Loucy (cell line): ENCODE measurements at regions not wholly inside any gene's neighbourhood (a gene's known extent, or its start where the extent isn't known, plus 50 kb on each side); places are given as distances from the start of the nearest gene placed in this dataset.

ENCODE experiments used
- H2AFZ ChIP-seq: fragments of 200-600 bp; sonication (generic); 2 replicates; pipeline ENCODE4 v1.6.0; 2016; ENCODE audit warnings: antibody characterized with exemption, mild to moderate bottlenecking, low read length, moderate library complexity
- H3F3A ChIP-seq: fragments of 200-600 bp; 2 replicates; pipeline ENCODE4 v1.6.0; 2016; ENCODE audit warnings: antibody characterized with exemption, low read depth, mild to moderate bottlenecking
- H3K27me3 ChIP-seq: fragments of 200-600 bp; sonication (generic); 2 replicates; pipeline ENCODE4 v1.6.1; 2014; ENCODE audit warnings: low read length, mild to moderate bottlenecking; ENCODE audit not compliant: insufficient read depth, poor library complexity, severe bottlenecking
- H3K36me3 ChIP-seq: fragments of 200-600 bp; sonication (generic); 2 replicates; pipeline ENCODE4 v1.6.1; 2016; ENCODE audit warnings: low read length; ENCODE audit not compliant: insufficient read depth
- H3K4me1 ChIP-seq: fragments of 200-600 bp; sonication (generic); 2 replicates; pipeline ENCODE4 v1.5.1; 2014; ENCODE audit warnings: low read length, mild to moderate bottlenecking; ENCODE audit not compliant: insufficient read depth, poor library complexity, severe bottlenecking
- H3K4me2 ChIP-seq: fragments of 200-600 bp; sonication (generic); 2 replicates; pipeline ENCODE4 v1.6.0; 2014; ENCODE audit warnings: antibody characterized with exemption, low read length, low read depth, mild to moderate bottlenecking; ENCODE audit not compliant: poor library complexity, severe bottlenecking
- H3K4me3 ChIP-seq: fragments of 200-600 bp; sonication (generic); 2 replicates; pipeline ENCODE4 v1.5.1; 2014; ENCODE audit warnings: low read length, mild to moderate bottlenecking, mixed read lengths; ENCODE audit not compliant: poor library complexity, severe bottlenecking
- H3K79me2 ChIP-seq: fragments of 200-600 bp; sonication (generic); 2 replicates; pipeline ENCODE4 v1.6.1; 2014; ENCODE audit warnings: low read length; ENCODE audit not compliant: insufficient read depth
- H3K9ac ChIP-seq: fragments of 200-600 bp; sonication (generic); 2 replicates; pipeline ENCODE4 v1.6.0; 2014; ENCODE audit warnings: mild to moderate bottlenecking, low read depth, low read length, moderate library complexity; ENCODE audit not compliant: poor library complexity, severe bottlenecking
- H3K9me2 ChIP-seq: fragments of 200-600 bp; sonication (generic); replicated peaks from 2 replicates; pipeline ENCODE4 v1.6.1; 2016; ENCODE audit warnings: low read depth, low read length, mixed read lengths
- H3K9me3 ChIP-seq: fragments of 200-600 bp; sonication (generic); 2 replicates; pipeline ENCODE4 v1.6.1; 2014; ENCODE audit warnings: mild to moderate bottlenecking, antibody characterized with exemption, low read length, low read depth; ENCODE audit not compliant: insufficient read depth
- H4K20me1 ChIP-seq: fragments of 200-600 bp; sonication (generic); 2 replicates; pipeline ENCODE4 v1.6.0; 2014; ENCODE audit warnings: antibody characterized with exemption, low read length, mild to moderate bottlenecking; ENCODE audit not compliant: insufficient read depth, poor library complexity, severe bottlenecking
- EZH2phosphoT487 ChIP-seq: fragments of 200-600 bp; IDR thresholded peaks from 2 replicates; pipeline ENCODE4 v1.6.1; 2018; ENCODE audit warnings: antibody characterized with exemption, mild to moderate bottlenecking, moderate library complexity, borderline replicate concordance
- TF ChIP-seq, protein P1 (sequence below): fragments of 200-600 bp; sonication (generic); conservative IDR thresholded peaks from 2 replicates; pipeline ENCODE4 v1.5.1; 2014; ENCODE audit warnings: mild to moderate bottlenecking, antibody characterized with exemption, low read length

DNA sequence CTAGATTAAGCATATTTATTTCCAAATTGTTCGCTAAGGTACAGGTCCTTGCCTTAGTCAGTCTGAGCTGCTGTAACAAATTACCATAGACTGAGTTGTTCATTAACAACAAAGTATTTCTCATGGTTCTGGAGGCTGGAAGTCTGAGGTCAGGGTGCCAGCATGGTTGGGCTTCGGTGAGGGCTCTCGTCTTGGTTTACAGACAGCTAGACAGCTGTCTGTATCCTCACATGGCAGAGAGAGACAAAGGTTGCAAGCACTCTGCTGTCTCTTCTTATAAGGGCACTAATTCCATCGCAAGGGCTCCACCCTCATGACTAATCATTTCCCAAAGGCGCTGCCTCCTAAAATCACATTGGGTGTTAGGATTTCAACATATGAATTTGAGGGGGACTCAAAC lies 115.3 kb upstream of the GMDS start:
- no peak overlapping the region for H3K4me3 ChIP-seq
- no peak overlapping the region for H3K4me2 ChIP-seq
- H3K9ac ChIP-seq: no peak overlapping the region
- no peak for TF ChIP-seq EZH2phosphoT487
- TF ChIP-seq, protein P1, sequence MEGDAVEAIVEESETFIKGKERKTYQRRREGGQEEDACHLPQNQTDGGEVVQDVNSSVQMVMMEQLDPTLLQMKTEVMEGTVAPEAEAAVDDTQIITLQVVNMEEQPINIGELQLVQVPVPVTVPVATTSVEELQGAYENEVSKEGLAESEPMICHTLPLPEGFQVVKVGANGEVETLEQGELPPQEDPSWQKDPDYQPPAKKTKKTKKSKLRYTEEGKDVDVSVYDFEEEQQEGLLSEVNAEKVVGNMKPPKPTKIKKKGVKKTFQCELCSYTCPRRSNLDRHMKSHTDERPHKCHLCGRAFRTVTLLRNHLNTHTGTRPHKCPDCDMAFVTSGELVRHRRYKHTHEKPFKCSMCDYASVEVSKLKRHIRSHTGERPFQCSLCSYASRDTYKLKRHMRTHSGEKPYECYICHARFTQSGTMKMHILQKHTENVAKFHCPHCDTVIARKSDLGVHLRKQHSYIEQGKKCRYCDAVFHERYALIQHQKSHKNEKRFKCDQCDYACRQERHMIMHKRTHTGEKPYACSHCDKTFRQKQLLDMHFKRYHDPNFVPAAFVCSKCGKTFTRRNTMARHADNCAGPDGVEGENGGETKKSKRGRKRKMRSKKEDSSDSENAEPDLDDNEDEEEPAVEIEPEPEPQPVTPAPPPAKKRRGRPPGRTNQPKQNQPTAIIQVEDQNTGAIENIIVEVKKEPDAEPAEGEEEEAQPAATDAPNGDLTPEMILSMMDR: no peak
- H2AFZ ChIP-seq: no peak overlapping the region
- H3K4me1 ChIP-seq: peaks cover 6% of the 10 kb centered on the region
- H3K27me3 ChIP-seq: no peaks in the 10 kb centered on the region
- no peaks in the 10 kb centered on the region for H3K79me2 ChIP-seq
- no peaks in the 10 kb centered on the region for H3K9me3 ChIP-seq
- H4K20me1 ChIP-seq: no peaks in the 10 kb centered on the region
- no peaks in the 10 kb centered on the region for H3F3A ChIP-seq
- no peaks in the 10 kb centered on the region for H3K9me2 ChIP-seq
- H3K36me3 ChIP-seq: no peaks in the 10 kb centered on the region

DNA sequence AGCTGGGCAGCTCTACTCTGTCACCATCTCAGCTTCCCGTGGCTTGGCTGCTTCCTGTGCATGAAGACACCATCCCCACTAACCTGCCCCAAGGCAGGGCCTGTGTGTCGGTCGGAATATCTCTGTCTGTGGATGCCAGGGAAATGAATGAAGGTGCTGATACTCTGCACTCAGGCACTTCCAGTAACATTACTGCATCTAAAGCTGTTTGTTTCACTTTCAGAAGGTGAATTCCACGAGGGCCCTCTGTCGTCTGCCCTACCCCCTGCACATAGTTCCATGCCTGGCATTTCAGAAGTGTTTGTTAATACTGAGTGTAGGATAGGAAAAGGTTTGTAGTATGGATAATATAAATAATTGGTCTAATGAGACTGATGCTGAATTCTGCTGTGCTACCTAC lies 114.7 kb upstream of the GMDS start:
- Histone ChIP-seq H3K9me3 (no peaks in the 10 kb centered on the region), H4K20me1 (no peaks in the 10 kb centered on the region), H3K79me2 (no peaks in the 10 kb centered on the region), H3K4me3 (no peak overlapping the region), H3K36me3 (no peaks in the 10 kb centered on the region), H3K9ac (no peak overlapping the region), H2AFZ (no peak overlapping the region), H3F3A (no peaks in the 10 kb centered on the region), H3K4me2 (no peak overlapping the region), H3K9me2 (no peaks in the 10 kb centered on the region), H3K4me1 (peaks cover 6% of the 10 kb centered on the region), H3K27me3 (no peaks in the 10 kb centered on the region)
- TF ChIP-seq EZH2phosphoT487: no peak
- TF ChIP-seq, protein P1: no peak

DNA sequence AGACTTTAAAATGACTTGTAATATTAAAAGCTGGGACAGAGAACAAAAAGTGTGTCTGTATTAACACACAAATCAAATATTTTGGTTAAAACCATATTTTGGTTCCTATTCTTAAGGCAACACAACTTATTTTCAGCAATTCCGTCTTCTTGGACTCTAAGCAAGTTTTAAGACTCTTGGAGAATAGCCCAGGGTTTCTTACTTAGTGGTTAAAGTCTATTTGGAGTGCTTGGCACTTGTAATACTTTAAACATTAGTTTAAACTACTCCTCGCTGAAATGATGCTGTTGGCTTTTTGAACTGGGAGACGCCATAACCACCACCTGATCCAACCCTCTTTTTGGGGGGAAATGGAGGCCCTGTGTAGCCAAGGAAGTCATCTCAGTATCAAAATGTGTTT lies 109.7 kb upstream of the GMDS start:
- no peak overlapping the region for H3K4me2 ChIP-seq
- no peaks in the 10 kb centered on the region for H3F3A ChIP-seq
- H3K9ac ChIP-seq: no peak overlapping the region
- no peaks in the 10 kb centered on the region for H4K20me1 ChIP-seq
- H3K9me3 ChIP-seq: no peaks in the 10 kb centered on the region
- no peak overlapping the region for H3K4me3 ChIP-seq
- TF ChIP-seq EZH2phosphoT487: no peak
- TF ChIP-seq, protein P1: no peak
- no peaks in the 10 kb centered on the region for H3K79me2 ChIP-seq
- no peaks in the 10 kb centered on the region for H3K9me2 ChIP-seq
- no peak overlapping the region for H2AFZ ChIP-seq
- H3K27me3 ChIP-seq: no peaks in the 10 kb centered on the region
- peaks cover 5% of the 10 kb centered on the region for H3K4me1 ChIP-seq
- H3K36me3 ChIP-seq: no peaks in the 10 kb centered on the region
